GM18907 (cell line): ENCODE measurements at regions not wholly inside any gene's neighbourhood (a gene's known extent, or its start where the extent isn't known, plus 50 kb on each side); places are given as distances from the start of the nearest gene placed in this dataset.
"Not testable (repeated sequence)": the region's sequence is repeated elsewhere in the genome, so short reads cannot be mapped to it uniquely, and the experiment has no call there.

Experiments
- ATAC-seq: cut with Tn5 transposase; IDR thresholded peaks from one replicate; pipeline ENCODE4 v1.9.1; 2021; ENCODE audit warnings: mild to moderate bottlenecking, moderate library complexity; ENCODE audit not compliant: unreplicated experiment

GRCh38 chr11:47928426-47928825 lies 51.9 kb upstream of the PTPRJ start:
- ATAC-seq = no peak

GRCh38 chr11:47924184-47924691 lies 56.1 kb upstream of the PTPRJ start:
- ATAC-seq = no peak

GRCh38 chr11:47923667-47924066 lies 56.7 kb upstream of the PTPRJ start:
- no peak for ATAC-seq

GRCh38 chr11:47921080-47921555 lies 59.2 kb upstream of the PTPRJ start:
- ATAC-seq = not testable (repeated sequence)

- no peak for ATAC-seq
These were observed 61.4 kb upstream of the PTPRJ start for GRCh38 chr11:47918882-47919495.

GRCh38 chr11:47918370-47918690 lies 62.0 kb upstream of the PTPRJ start:
- no peak for ATAC-seq

GRCh38 chr11:47917599-47918369 lies 62.6 kb upstream of the PTPRJ start:
- no peak for ATAC-seq

GRCh38 chr11:47916361-47916841 lies 64.0 kb upstream of the PTPRJ start:
- ATAC-seq = no peak

- no peak for ATAC-seq
These were observed 64.6 kb upstream of the PTPRJ start for GRCh38 chr11:47915783-47916182.

- no peak for ATAC-seq
These were observed 65.0 kb upstream of the PTPRJ start for GRCh38 chr11:47915374-47915773.

- ATAC-seq = no peak
These were observed 65.6 kb upstream of the PTPRJ start for GRCh38 chr11:47914743-47915142.

- ATAC-seq = no peak
These were observed 65.5 kb upstream of the NUP160 start for GRCh38 chr11:47913529-47914244.

GRCh38 chr11:47912843-47913437 lies 64.8 kb upstream of the NUP160 start:
- ATAC-seq = no peak

- no peak for ATAC-seq
These were observed 63.0 kb upstream of the NUP160 start for GRCh38 chr11:47911149-47911548.

GRCh38 chr11:47908198-47908597 lies 60.0 kb upstream of the NUP160 start:
- ATAC-seq = no peak

GRCh38 chr11:47907499-47907898 lies 59.3 kb upstream of the NUP160 start:
- ATAC-seq = no peak

GRCh38 chr11:47906066-47906465 lies 57.9 kb upstream of the NUP160 start:
- ATAC-seq = no peak

GRCh38 chr11:47905358-47906059 lies 57.4 kb upstream of the NUP160 start:
- no peak for ATAC-seq

- no peak for ATAC-seq
These were observed 56.7 kb upstream of the NUP160 start for GRCh38 chr11:47904808-47905207.

- no peak for ATAC-seq
These were observed 55.9 kb upstream of the NUP160 start for GRCh38 chr11:47904048-47904447.

GRCh38 chr11:47899801-47900200 lies 51.7 kb upstream of the NUP160 start:
- peak; percentile 99 for ATAC-seq
